ENCODE measurements at regions not wholly inside any gene's neighbourhood (a gene's known extent, or its start where the extent isn't known, plus 50 kb on each side); places are given as distances from the start of the nearest gene placed in this dataset.

- DNase-seq: no peak
Observed at GRCh38 chrX:33465137-33465536, 253.8 kb upstream of the DMD start.

- no peak for DNase-seq
Observed at GRCh38 chrX:33457102-33457501, 245.8 kb upstream of the DMD start.

- no peak for DNase-seq
Observed at GRCh38 chrX:33447285-33447684, 235.9 kb upstream of the DMD start.

GRCh38 chrX:33434256-33435092, 223.1 kb upstream of the DMD start:
- peak; percentile 9 for DNase-seq

- no peak for DNase-seq
Observed at GRCh38 chrX:33416273-33416805, 205.0 kb upstream of the DMD start.

GRCh38 chrX:33415459-33415858, 204.1 kb upstream of the DMD start:
- no peak for DNase-seq

GRCh38 chrX:33385546-33385945, 174.2 kb upstream of the DMD start:
- peak; percentile 24 for DNase-seq

- DNase-seq: peak; percentile 1
Observed at GRCh38 chrX:33379839-33380238, 168.5 kb upstream of the DMD start.

- no peak for DNase-seq
Observed at GRCh38 chrX:33357606-33358005, 146.3 kb upstream of the DMD start.

GRCh38 chrX:33339219-33339618, 127.9 kb upstream of the DMD start:
- peak; percentile 26 for DNase-seq

- peak; percentile 16 for DNase-seq
Observed at GRCh38 chrX:33336783-33337182, 125.4 kb upstream of the DMD start.

GRCh38 chrX:33333271-33333670, 121.9 kb upstream of the DMD start:
- DNase-seq: no peak

GRCh38 chrX:33330798-33331197, 119.4 kb upstream of the DMD start:
- peak; percentile 28 for DNase-seq

GRCh38 chrX:33324099-33324498, 112.8 kb upstream of the DMD start:
- DNase-seq: no peak

GRCh38 chrX:33307911-33308354, 96.6 kb upstream of the DMD start:
- DNase-seq: peak; percentile 85

GRCh38 chrX:33298622-33299021, 87.3 kb upstream of the DMD start:
- no peak for DNase-seq

GRCh38 chrX:33285550-33285949, 74.2 kb upstream of the DMD start:
- no peak for DNase-seq

- no peak for DNase-seq
Observed at GRCh38 chrX:33277046-33277445, 65.7 kb upstream of the DMD start.

- no peak for DNase-seq
Observed at GRCh38 chrX:33273535-33273934, 62.2 kb upstream of the DMD start.

GRCh38 chrX:33272986-33273385, 61.6 kb upstream of the DMD start:
- no peak for DNase-seq
